OCI-LY3 (cell line): ENCODE measurements at regions not wholly inside any gene's neighbourhood (a gene's known extent, or its start where the extent isn't known, plus 50 kb on each side); places are given as distances from the start of the nearest gene placed in this dataset.

Source experiments
- H2AFZ ChIP-seq: fragments of 200-600, 300-600 bp; shearing (Covaris generic); 2 replicates; pipeline ENCODE4 v1.6.0; 2014; ENCODE audit warnings: antibody characterized with exemption, low read depth, low read length
- H3K27ac ChIP-seq: fragments of 200-600, 300-600 bp; sonication (generic); 2 replicates; pipeline ENCODE4 v1.5.1; 2014; ENCODE audit warnings: mild to moderate bottlenecking, low read length, moderate library complexity, mixed read lengths
- H3K27me3 ChIP-seq: fragments of 200-600, 300-600 bp; sonication (generic); 2 replicates; pipeline ENCODE4 v1.6.1; 2014; ENCODE audit warnings: low read depth, low read length, mixed read lengths
- H3K36me3 ChIP-seq: fragments of 200-600, 300-600 bp; sonication (generic); replicated peaks from 2 replicates; pipeline ENCODE3; 2014; ENCODE audit warnings: low read depth, low read length, mixed read lengths
- H3K4me1 ChIP-seq: fragments of 300-600, 200-600 bp; sonication (generic); 2 replicates; pipeline ENCODE4 v1.6.1; 2014; ENCODE audit warnings: low read length, mixed read lengths
- H3K4me2 ChIP-seq: fragments of 200-600, 300-600 bp; sonication (generic); 2 replicates; pipeline ENCODE4 v1.6.1; 2014; ENCODE audit warnings: low read length, mixed read lengths
- H3K4me3 ChIP-seq: fragments of 300-600, 200-600 bp; sonication (generic); 2 replicates; pipeline ENCODE4 v1.5.1; 2014; ENCODE audit warnings: antibody characterized with exemption, mild to moderate bottlenecking, low read length, moderate library complexity
- H3K79me2 ChIP-seq: fragments of 300-600, 200-600 bp; shearing (Covaris generic); 2 replicates; pipeline ENCODE4 v1.6.1; 2014; ENCODE audit warnings: mild to moderate bottlenecking, low read length, mixed read lengths
- H3K9ac ChIP-seq: fragments of 300-600, 200-600 bp; shearing (Covaris generic); 2 replicates; pipeline ENCODE4 v1.6.0; 2014; ENCODE audit warnings: mild to moderate bottlenecking, low read length, moderate library complexity
- H3K9me3 ChIP-seq: fragments of 200-600, 300-600 bp; shearing (Covaris generic); 2 replicates; pipeline ENCODE4 v1.6.1; 2014; ENCODE audit warnings: low read length, mixed read lengths; ENCODE audit not compliant: insufficient read depth
- H4K20me1 ChIP-seq: fragments of 200-600, 300-600 bp; sonication (generic); 2 replicates; pipeline ENCODE4 v1.6.1; 2016; ENCODE audit warnings: low read length, mixed read lengths; ENCODE audit not compliant: insufficient read depth
- EZH2phosphoT487 ChIP-seq: fragments of 200-600 bp; shearing (Covaris generic); IDR thresholded peaks from 2 replicates; pipeline ENCODE4 v1.6.1; 2018; ENCODE audit warnings: antibody characterized with exemption, mixed run types, low read depth
- TF ChIP-seq, protein P1 (sequence below): fragments of 200-600, 300-600 bp; sonication (generic); IDR thresholded peaks from 2 replicates; pipeline ENCODE4 v1.5.1; 2014; ENCODE audit warnings: antibody characterized with exemption, low read length, low read depth

DNA sequence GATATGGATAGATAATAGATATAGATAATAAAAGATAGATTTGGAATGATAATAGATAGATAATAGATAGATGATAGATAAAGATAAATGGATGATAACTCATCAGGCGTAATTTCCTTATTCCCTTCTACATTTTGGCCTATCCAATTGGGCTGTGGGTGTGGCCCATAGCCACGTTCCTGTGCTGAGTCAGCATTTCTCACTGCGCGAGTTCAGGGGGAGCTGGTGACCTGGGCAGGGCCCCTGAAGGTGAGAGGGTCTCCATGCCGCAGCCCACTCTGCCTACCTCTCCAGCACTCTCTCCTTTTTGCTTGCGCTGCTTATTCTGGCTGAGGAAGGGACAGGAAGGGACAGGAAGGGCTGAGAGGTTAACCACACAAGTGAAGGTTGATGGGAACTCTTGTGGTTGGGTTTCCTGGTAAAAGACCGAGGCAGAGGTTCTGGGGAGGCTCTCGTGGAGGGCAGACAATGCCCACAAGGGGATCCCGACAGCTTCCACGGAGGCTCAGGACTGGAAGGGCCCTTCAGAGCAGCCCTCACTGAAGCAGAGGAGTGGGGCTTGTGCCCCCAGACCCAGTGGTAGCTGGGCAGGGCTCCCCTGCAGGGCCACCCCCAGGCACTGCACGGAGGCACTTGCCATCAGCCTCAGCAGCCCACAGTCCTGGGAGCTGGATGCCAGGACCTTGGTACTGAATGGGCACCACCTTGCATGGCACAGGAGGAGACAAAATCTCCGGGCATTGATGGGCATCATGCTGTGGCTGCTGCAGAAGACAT, 247.3 kb upstream of the PITRM1 start:
- H3K4me2 ChIP-seq, result no peak overlapping the region
- H3K4me1 ChIP-seq, result 0 out of 2 replicates have a peak, but pooled peaks cover 6% of the 10 kb centered on the region

DNA sequence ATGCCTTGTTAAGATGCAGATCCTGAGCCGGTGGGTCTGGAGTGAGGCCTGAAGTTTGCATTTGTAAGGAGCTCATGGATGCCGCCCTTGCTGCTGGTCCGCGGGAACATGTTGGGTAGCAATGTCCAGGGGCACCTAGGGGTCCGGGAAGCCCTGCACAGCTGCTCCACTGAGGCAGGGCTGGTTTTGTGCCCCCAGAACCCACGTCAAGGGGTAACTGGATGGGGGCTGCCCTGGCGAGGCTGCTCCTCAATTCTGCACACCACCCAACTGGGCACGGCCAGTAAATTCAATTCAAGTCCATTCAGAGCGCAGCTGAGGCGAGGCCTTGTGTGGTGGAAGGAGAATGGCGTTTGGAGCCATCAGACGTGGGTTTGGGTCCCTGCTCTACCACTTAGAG, 246.3 kb upstream of the PITRM1 start:
- H3K27me3 ChIP-seq, result no peaks in the 10 kb centered on the region
- H3K9ac ChIP-seq, result no peak overlapping the region
- H3K4me2 ChIP-seq, result no peak overlapping the region
- H4K20me1 ChIP-seq, result no peaks in the 10 kb centered on the region
- no peaks in the 10 kb centered on the region for H3K9me3 ChIP-seq
- no peaks in the 10 kb centered on the region for H3K79me2 ChIP-seq
- H3K36me3 ChIP-seq, result no peaks in the 10 kb centered on the region
- H3K27ac ChIP-seq, result no peak overlapping the region
- no peak overlapping the region for H2AFZ ChIP-seq
- TF ChIP-seq EZH2phosphoT487, result no peak
- TF ChIP-seq, protein P1, sequence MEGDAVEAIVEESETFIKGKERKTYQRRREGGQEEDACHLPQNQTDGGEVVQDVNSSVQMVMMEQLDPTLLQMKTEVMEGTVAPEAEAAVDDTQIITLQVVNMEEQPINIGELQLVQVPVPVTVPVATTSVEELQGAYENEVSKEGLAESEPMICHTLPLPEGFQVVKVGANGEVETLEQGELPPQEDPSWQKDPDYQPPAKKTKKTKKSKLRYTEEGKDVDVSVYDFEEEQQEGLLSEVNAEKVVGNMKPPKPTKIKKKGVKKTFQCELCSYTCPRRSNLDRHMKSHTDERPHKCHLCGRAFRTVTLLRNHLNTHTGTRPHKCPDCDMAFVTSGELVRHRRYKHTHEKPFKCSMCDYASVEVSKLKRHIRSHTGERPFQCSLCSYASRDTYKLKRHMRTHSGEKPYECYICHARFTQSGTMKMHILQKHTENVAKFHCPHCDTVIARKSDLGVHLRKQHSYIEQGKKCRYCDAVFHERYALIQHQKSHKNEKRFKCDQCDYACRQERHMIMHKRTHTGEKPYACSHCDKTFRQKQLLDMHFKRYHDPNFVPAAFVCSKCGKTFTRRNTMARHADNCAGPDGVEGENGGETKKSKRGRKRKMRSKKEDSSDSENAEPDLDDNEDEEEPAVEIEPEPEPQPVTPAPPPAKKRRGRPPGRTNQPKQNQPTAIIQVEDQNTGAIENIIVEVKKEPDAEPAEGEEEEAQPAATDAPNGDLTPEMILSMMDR, result no peak
- H3K4me3 ChIP-seq, result no peak overlapping the region
- H3K4me1 ChIP-seq, result no peaks in the 10 kb centered on the region

More for the DNA sequence above, 247.3 kb upstream of the PITRM1 start:
- H3K9ac ChIP-seq, result no peak overlapping the region
- H3K4me3 ChIP-seq, result no peak overlapping the region
- no peaks in the 10 kb centered on the region for H3K27me3 ChIP-seq
- no peaks in the 10 kb centered on the region for H3K9me3 ChIP-seq
- H2AFZ ChIP-seq, result no peak overlapping the region
- H3K79me2 ChIP-seq, result no peaks in the 10 kb centered on the region
- no peaks in the 10 kb centered on the region for H4K20me1 ChIP-seq
- no peak for TF ChIP-seq EZH2phosphoT487
- TF ChIP-seq, protein P1, result no peak
- H3K27ac ChIP-seq, result no peak overlapping the region
- H3K36me3 ChIP-seq, result no peaks in the 10 kb centered on the region

DNA sequence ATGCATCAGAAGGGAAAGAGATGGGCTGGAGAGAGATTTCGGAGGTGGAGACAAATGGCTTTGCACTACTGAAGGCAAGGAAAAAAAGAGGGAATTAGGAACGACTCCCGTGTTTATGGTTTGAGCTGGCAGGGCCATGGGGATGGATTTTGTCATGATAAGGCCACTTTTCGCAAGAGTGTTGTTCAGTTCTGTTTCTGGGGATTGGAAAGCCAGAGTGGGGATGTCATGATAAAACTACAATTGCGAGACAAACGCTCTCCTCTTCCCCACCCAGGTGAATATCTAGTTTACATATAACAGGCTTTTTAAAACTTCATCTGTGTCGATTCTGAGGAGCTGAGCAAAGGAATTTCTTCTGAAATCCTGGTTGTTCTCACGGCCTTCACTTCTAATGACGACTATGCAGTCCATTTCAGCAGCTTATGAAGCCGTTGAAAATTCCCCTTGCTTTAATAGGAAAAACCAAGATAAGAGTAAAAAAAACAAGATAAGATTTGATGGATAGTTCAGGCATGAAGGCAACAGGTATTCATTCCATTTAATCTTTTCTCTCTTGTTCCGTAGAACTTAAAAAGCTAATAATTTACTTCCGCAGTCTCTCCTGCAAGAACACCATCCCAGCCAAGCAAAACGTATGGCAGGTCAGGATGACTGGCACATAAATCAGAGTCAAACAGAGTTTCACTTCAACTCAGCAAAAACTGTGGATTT, 245.6 kb upstream of the PITRM1 start:
- H3K9ac ChIP-seq, result no peak overlapping the region
- no peak overlapping the region for H3K4me3 ChIP-seq
- no peak overlapping the region for H3K27ac ChIP-seq
- no peak overlapping the region for H3K4me2 ChIP-seq
- H3K4me1 ChIP-seq, result no peaks in the 10 kb centered on the region
- H3K27me3 ChIP-seq, result no peaks in the 10 kb centered on the region
- no peak for TF ChIP-seq EZH2phosphoT487
- TF ChIP-seq, protein P1, result no peak
- no peaks in the 10 kb centered on the region for H3K36me3 ChIP-seq
- no peaks in the 10 kb centered on the region for H4K20me1 ChIP-seq
- H3K9me3 ChIP-seq, result no peaks in the 10 kb centered on the region
- H3K79me2 ChIP-seq, result no peaks in the 10 kb centered on the region
- H2AFZ ChIP-seq, result no peak overlapping the region

DNA sequence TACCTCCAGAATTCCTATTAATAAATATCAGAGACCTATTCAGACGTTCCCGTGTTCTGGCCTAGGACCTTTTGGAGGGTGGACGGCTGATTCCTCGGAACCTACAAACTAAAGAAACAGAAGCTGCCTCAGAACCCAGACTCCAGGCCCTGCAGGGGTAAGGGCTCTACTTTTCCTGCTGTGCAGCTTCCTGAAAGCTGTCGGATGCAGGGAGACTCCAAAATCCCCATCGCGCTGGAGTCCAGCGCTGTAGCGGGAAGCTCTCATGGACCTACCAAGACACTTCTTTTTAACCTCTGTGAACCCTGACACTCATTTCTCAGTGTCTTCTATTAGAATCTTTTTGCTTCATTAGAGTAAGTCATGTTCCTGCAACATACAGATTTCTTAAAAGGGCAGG, 244.5 kb upstream of the PITRM1 start:
- TF ChIP-seq, protein P1, result no peak
- no peak for TF ChIP-seq EZH2phosphoT487
- Histone ChIP-seq H3K27ac (no peak overlapping the region), H4K20me1 (no peaks in the 10 kb centered on the region)

More for the DNA sequence above, 244.5 kb upstream of the PITRM1 start:
- Histone ChIP-seq H2AFZ (no peak overlapping the region), H3K4me1 (no peaks in the 10 kb centered on the region), H3K4me2 (no peak overlapping the region), H3K4me3 (no peak overlapping the region), H3K79me2 (no peaks in the 10 kb centered on the region), H3K9ac (no peak overlapping the region), H3K36me3 (no peaks in the 10 kb centered on the region), H3K9me3 (no peaks in the 10 kb centered on the region), H3K27me3 (no peaks in the 10 kb centered on the region)
